HPDE6-E6E7 (cell line): ENCODE measurements at regions not wholly inside any gene's neighbourhood (a gene's known extent, or its start where the extent isn't known, plus 50 kb on each side); places are given as distances from the start of the nearest gene placed in this dataset.

Experiments
- DNase-seq: peaks from one replicate; pipeline ENCODE4 v3.0.0; 2011; ENCODE audit warnings: missing footprints; ENCODE audit errors: extremely low spot score

GRCh38 chr5:68709239-68709638 is 384.6 kb upstream of the SLC30A5 start:
- no peak for DNase-seq

- DNase-seq: no peak
Measured at GRCh38 chr5:68710514-68710913, 383.3 kb upstream of the SLC30A5 start.

GRCh38 chr5:68711293-68712200 is 382.3 kb upstream of the SLC30A5 start:
- DNase-seq: no peak

- no peak for DNase-seq
Measured at GRCh38 chr5:68714810-68715209, 379.0 kb upstream of the SLC30A5 start.

- DNase-seq: no peak
Measured at GRCh38 chr5:68720884-68721610, 372.8 kb upstream of the SLC30A5 start.

GRCh38 chr5:68722357-68722756 is 371.5 kb upstream of the SLC30A5 start:
- no peak for DNase-seq

GRCh38 chr5:68725905-68726683 is 367.7 kb upstream of the SLC30A5 start:
- no peak for DNase-seq

GRCh38 chr5:68727931-68728330 is 365.9 kb upstream of the SLC30A5 start:
- DNase-seq: no peak

GRCh38 chr5:68729678-68730077 is 364.1 kb upstream of the SLC30A5 start:
- DNase-seq: no peak

- no peak for DNase-seq
Measured at GRCh38 chr5:68730220-68730978, 363.4 kb upstream of the SLC30A5 start.

- DNase-seq: no peak
Measured at GRCh38 chr5:68730979-68731654, 362.7 kb upstream of the SLC30A5 start.

GRCh38 chr5:68732251-68732650 is 361.6 kb upstream of the SLC30A5 start:
- DNase-seq: no peak

- DNase-seq: no peak
Measured at GRCh38 chr5:68734781-68735180, 359.0 kb upstream of the SLC30A5 start.

GRCh38 chr5:68738236-68738635 is 355.6 kb upstream of the SLC30A5 start:
- DNase-seq: no peak

- DNase-seq: no peak
Measured at GRCh38 chr5:68738841-68739240, 355.0 kb upstream of the SLC30A5 start.

- DNase-seq: no peak
Measured at GRCh38 chr5:68739752-68740151, 354.1 kb upstream of the SLC30A5 start.

GRCh38 chr5:68740226-68740910 is 353.4 kb upstream of the SLC30A5 start:
- DNase-seq: no peak

GRCh38 chr5:68744206-68744605 is 349.6 kb upstream of the SLC30A5 start:
- no peak for DNase-seq

GRCh38 chr5:68745448-68745847 is 348.4 kb upstream of the SLC30A5 start:
- DNase-seq: no peak

GRCh38 chr5:68746220-68746619 is 347.6 kb upstream of the SLC30A5 start:
- DNase-seq: no peak
